ENCODE measurements at regions not wholly inside any gene's neighbourhood (a gene's known extent, or its start where the extent isn't known, plus 50 kb on each side); places are given as distances from the start of the nearest gene placed in this dataset.

- 67 to 82% methylated on average over 1 of the region's 1 CpG for WGBS, 2 donors
- intact Hi-C loops (cut with DNase I; ENCODE audit: low total_unique reads) = no loop called here
- H3K4me1 ChIP-seq = no peaks in the 10 kb centered on the region
- H3K36me3 ChIP-seq (ENCODE audit: low read depth, missing control alignments) = no peaks in the 10 kb centered on the region
- no peak for TF ChIP-seq CTCF (IDR thresholded peaks at IDR 0.05)
- TF ChIP-seq POLR2A (IDR thresholded peaks at IDR 0.05) = no peak
- no peak for DNase-seq
- no peaks in the 10 kb centered on the region for H3K9me3 ChIP-seq
- no peak overlapping the region for H3K27ac ChIP-seq
- no peaks in the 10 kb centered on the region for H3K27me3 ChIP-seq
- H3K4me3 ChIP-seq = no peak overlapping the region
These were observed 198.0 kb upstream of the TUSC1 start for GRCh38 chr9:25876248-25876647.

- no peak for DNase-seq
- no peaks in the 10 kb centered on the region for H3K36me3 ChIP-seq (ENCODE audit: low read depth, missing control alignments)
- intact Hi-C loops (cut with DNase I; ENCODE audit: low total_unique reads) = no loop called here
- H3K4me1 ChIP-seq = no peaks in the 10 kb centered on the region
- no peaks in the 10 kb centered on the region for H3K27me3 ChIP-seq
- WGBS, 2 donors = 81 to 83% methylated on average over 1 of the region's 1 CpG
- H3K4me3 ChIP-seq = no peak overlapping the region
- no peaks in the 10 kb centered on the region for H3K9me3 ChIP-seq
- H3K27ac ChIP-seq = no peak overlapping the region
- TF ChIP-seq CTCF (IDR thresholded peaks at IDR 0.05) (no peak), POLR2A (IDR thresholded peaks at IDR 0.05) (no peak)
These were observed 186.3 kb upstream of the TUSC1 start for GRCh38 chr9:25864509-25864908.

DNA sequence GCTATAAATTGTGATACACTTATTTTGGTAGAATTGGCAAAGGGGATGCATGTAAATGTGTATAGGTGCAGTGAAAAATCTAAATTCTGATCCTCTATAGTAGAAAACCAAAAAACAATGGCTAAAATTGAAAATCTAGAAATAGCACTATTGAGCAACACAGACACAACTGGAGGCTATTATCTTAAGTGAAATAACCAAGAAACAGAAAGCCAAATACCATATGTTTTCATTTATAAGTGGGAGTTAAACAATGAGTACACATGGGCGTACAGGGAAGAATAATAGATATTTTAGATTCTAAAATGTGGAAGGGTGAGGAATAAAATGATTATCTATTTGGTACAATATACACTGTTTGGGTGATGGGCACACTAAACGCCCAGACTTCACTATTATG, 183.2 kb upstream of the TUSC1 start:
- no peak overlapping the region for H3K4me3 ChIP-seq
- no peak overlapping the region for H3K27ac ChIP-seq
- intact Hi-C loops (cut with DNase I; ENCODE audit: low total_unique reads) = no loop called here
- H3K9me3 ChIP-seq = no peaks in the 10 kb centered on the region
- TF ChIP-seq CTCF (IDR thresholded peaks at IDR 0.05) = no peak
- no peak for TF ChIP-seq POLR2A (IDR thresholded peaks at IDR 0.05)
- WGBS, 2 donors = 76 to 78% methylated on average over 2 of the region's 2 CpGs
- H3K4me1 ChIP-seq = no peaks in the 10 kb centered on the region
- no peak for DNase-seq
- no peaks in the 10 kb centered on the region for H3K36me3 ChIP-seq (ENCODE audit: low read depth, missing control alignments)
- H3K27me3 ChIP-seq = no peaks in the 10 kb centered on the region

DNA sequence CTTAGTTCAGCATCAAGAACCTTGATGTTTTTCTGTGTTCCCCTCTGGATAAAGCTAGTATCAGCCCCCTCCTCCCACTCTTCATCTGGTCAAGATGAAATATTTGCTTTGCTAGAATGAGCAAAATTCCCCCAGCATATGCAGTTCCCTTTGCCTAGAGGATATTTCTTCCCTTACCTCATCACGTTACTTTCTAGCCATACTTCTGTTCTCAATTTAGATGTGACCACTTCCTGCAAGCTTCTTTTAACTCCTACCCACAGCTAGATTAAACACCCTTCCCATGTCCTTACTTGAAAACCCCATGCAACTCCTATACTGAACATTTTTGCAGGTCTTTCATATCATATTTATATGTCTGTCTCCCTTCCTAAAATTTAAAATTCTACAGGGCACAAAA, 178.9 kb upstream of the TUSC1 start:
- DNase-seq = no peak
- TF ChIP-seq POLR2A (IDR thresholded peaks at IDR 0.05) (no peak), CTCF (IDR thresholded peaks at IDR 0.05) (no peak)
- 65 to 89% methylated on average over 1 of the region's 1 CpG for WGBS, 2 donors
- no peak overlapping the region for H3K27ac ChIP-seq
- no peak overlapping the region for H3K4me3 ChIP-seq
- no peaks in the 10 kb centered on the region for H3K27me3 ChIP-seq
- H3K9me3 ChIP-seq = no peaks in the 10 kb centered on the region
- no peaks in the 10 kb centered on the region for H3K36me3 ChIP-seq (ENCODE audit: low read depth, missing control alignments)
- H3K4me1 ChIP-seq = no peaks in the 10 kb centered on the region
- intact Hi-C loops (cut with DNase I; ENCODE audit: low total_unique reads) = no loop called here

DNA sequence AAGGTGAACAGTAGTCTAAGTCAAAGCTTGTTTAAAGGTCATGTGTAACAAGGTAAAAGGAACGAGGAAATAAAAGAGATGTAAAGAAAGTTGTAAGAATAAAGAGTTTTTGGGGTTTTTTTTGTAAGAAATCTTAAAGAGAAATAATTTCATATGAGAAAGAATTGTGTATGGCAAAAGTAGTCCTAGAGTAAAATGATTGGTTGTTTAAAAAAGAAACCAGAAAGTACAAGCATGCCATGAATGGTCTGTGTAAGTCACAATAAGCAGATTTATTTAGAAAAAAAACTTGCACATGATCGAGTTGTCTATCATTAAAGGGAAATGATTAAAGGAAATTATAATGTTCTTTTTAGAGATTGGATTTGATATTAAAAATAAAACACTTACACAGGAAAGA, 172.6 kb upstream of the TUSC1 start:
- no peak for DNase-seq
- intact Hi-C loops (cut with DNase I; ENCODE audit: low total_unique reads) = no loop called here
- H3K27ac ChIP-seq = no peak overlapping the region
- H3K4me1 ChIP-seq = no peaks in the 10 kb centered on the region
- WGBS, 2 donors = 79 to 81% methylated on average over 2 of the region's 2 CpGs
- H3K27me3 ChIP-seq = no peaks in the 10 kb centered on the region
- H3K9me3 ChIP-seq = no peaks in the 10 kb centered on the region
- no peak for TF ChIP-seq POLR2A (IDR thresholded peaks at IDR 0.05)
- no peak for TF ChIP-seq CTCF (IDR thresholded peaks at IDR 0.05)
- H3K4me3 ChIP-seq = no peak overlapping the region
- H3K36me3 ChIP-seq (ENCODE audit: low read depth, missing control alignments) = no peaks in the 10 kb centered on the region

All from testis (tissue), 2 donors.